ENCODE measurements at regions not wholly inside any gene's neighbourhood (a gene's known extent, or its start where the extent isn't known, plus 50 kb on each side); places are given as distances from the start of the nearest gene placed in this dataset.

- H3K27me3 ChIP-seq (ENCODE audit: low read depth) = no peaks in the 10 kb centered on the region
- no peak overlapping the region for H3K27ac ChIP-seq
- no peak for TF ChIP-seq CTCF (IDR thresholded peaks at IDR 0.05)
- no peaks in the 10 kb centered on the region for H3K9me3 ChIP-seq
- intact Hi-C loops (cut with DNase I) = no loop called here
- H3K4me1 ChIP-seq = no peaks in the 10 kb centered on the region
- ATAC-seq (no peak), DNase-seq (no peak)
- H3K4me3 ChIP-seq = no peak overlapping the region
- no peaks in the 10 kb centered on the region for H3K36me3 ChIP-seq
Observed at GRCh38 chr9:106675780-106676179, 187.2 kb upstream of the ZNF462 start.

GRCh38 chr9:106677374-106677773 is 185.6 kb upstream of the ZNF462 start:
- H3K4me3 ChIP-seq = no peak overlapping the region
- DNase-seq (no peak), ATAC-seq (no peak)
- no peaks in the 10 kb centered on the region for H3K4me1 ChIP-seq
- intact Hi-C loops (cut with DNase I) = no loop called here
- H3K9me3 ChIP-seq = no peaks in the 10 kb centered on the region
- no peaks in the 10 kb centered on the region for H3K27me3 ChIP-seq (ENCODE audit: low read depth)
- no peak for TF ChIP-seq CTCF (IDR thresholded peaks at IDR 0.05)
- H3K27ac ChIP-seq = no peak overlapping the region
- no peaks in the 10 kb centered on the region for H3K36me3 ChIP-seq

- intact Hi-C loops (cut with DNase I) = no loop called here
- ATAC-seq (no peak), DNase-seq (no peak)
- H3K27me3 ChIP-seq (ENCODE audit: low read depth) = no peaks in the 10 kb centered on the region
- no peaks in the 10 kb centered on the region for H3K9me3 ChIP-seq
- no peak overlapping the region for H3K27ac ChIP-seq
- no peak for TF ChIP-seq CTCF (IDR thresholded peaks at IDR 0.05)
- H3K4me1 ChIP-seq = no peaks in the 10 kb centered on the region
- H3K36me3 ChIP-seq = no peaks in the 10 kb centered on the region
- no peak overlapping the region for H3K4me3 ChIP-seq
Observed at GRCh38 chr9:106677830-106678229, 185.1 kb upstream of the ZNF462 start.

GRCh38 chr9:106678273-106678672 is 184.7 kb upstream of the ZNF462 start:
- no peaks in the 10 kb centered on the region for H3K4me1 ChIP-seq

GRCh38 chr9:106682420-106682819 is 180.5 kb upstream of the ZNF462 start:
- intact Hi-C loops (cut with DNase I) = no loop called here
- no peak for TF ChIP-seq CTCF (IDR thresholded peaks at IDR 0.05)
- no peak for ATAC-seq
- Histone ChIP-seq H3K4me1 (no peaks in the 10 kb centered on the region), H3K9me3 (no peaks in the 10 kb centered on the region), H3K4me3 (no peak overlapping the region), H3K27ac (no peak overlapping the region), H3K27me3 (ENCODE audit: low read depth) (no peaks in the 10 kb centered on the region), H3K36me3 (no peaks in the 10 kb centered on the region)
- DNase-seq = no peak

More at GRCh38 chr9:106678273-106678672, 184.7 kb upstream of the ZNF462 start:
- intact Hi-C loops (cut with DNase I) = no loop called here
- no peaks in the 10 kb centered on the region for H3K9me3 ChIP-seq
- H3K36me3 ChIP-seq = no peaks in the 10 kb centered on the region
- H3K27me3 ChIP-seq (ENCODE audit: low read depth) = no peaks in the 10 kb centered on the region
- H3K27ac ChIP-seq = no peak overlapping the region
- DNase-seq (no peak), ATAC-seq (no peak)
- H3K4me3 ChIP-seq = no peak overlapping the region
- TF ChIP-seq CTCF (IDR thresholded peaks at IDR 0.05) = no peak

- DNase-seq (no peak), ATAC-seq (no peak)
- Histone ChIP-seq H3K9me3 (no peaks in the 10 kb centered on the region), H3K36me3 (no peaks in the 10 kb centered on the region), H3K27me3 (ENCODE audit: low read depth) (no peaks in the 10 kb centered on the region), H3K27ac (no peak overlapping the region), H3K4me3 (no peak overlapping the region), H3K4me1 (no peaks in the 10 kb centered on the region)
- intact Hi-C loops (cut with DNase I) = no loop called here
- no peak for TF ChIP-seq CTCF (IDR thresholded peaks at IDR 0.05)
Observed at GRCh38 chr9:106683454-106683853, 179.5 kb upstream of the ZNF462 start.
